ENCODE measurements at regions not wholly inside any gene's neighbourhood (a gene's known extent, or its start where the extent isn't known, plus 50 kb on each side); places are given as distances from the start of the nearest gene placed in this dataset.
A peak's percentile ranks its signal among the peaks of the same experiment; 100 is the strongest.

DNA sequence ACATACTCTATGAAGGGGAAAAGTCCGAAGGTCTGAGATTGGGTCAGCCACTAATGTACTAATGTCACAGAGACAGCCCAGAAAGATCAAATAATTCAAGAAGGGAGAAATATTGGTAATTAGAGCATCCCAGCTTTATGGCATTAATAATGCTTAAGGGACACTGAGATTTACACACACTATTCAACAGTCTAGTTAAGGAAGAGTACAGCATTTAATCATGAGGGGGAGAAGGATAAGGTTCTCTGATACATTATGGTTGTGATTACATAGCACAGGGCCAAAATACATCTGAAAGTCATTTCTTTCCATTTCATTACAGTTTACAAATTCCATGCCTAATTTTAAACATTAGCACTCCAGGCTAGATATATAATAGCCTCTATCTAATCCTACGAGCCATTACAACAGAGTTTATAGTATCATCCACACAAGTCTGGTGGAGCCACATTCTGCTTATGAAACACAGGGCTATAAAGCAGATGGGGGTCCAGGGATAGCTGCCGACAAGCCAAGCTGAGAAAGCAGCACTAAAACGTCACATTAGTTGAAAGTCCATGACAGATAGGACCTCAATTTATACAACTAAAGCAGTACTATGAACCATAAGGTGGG, 108.0 kb upstream of the GRIA3 start:
- H3K4me1 ChIP-seq (ENCODE audit: control insufficient read depth in 3 of 3, insufficient read depth in 2 of 3, low read depth in 1 of 3, low read length in 2 of 3) = no peaks in the 10 kb centered on the region
- H3K4me3 ChIP-seq (ENCODE audit: low read depth in 1 of 3, low read length in 3 of 3) = no peak overlapping the region
- no peaks in the 10 kb centered on the region for H3K9me3 ChIP-seq (ENCODE audit: control insufficient read depth in 2 of 2, insufficient read depth in 1 of 2, low read depth in 1 of 2, low read length in 1 of 2)
- H3K27me3 ChIP-seq (ENCODE audit: control insufficient read depth in 3 of 3, insufficient read depth in 3 of 3, low read length in 3 of 3) = no peaks in the 10 kb centered on the region
- no peaks in the 10 kb centered on the region for H3K36me3 ChIP-seq (ENCODE audit: control insufficient read depth in 3 of 3, insufficient read depth in 2 of 3, low read depth in 1 of 3, low read length in 3 of 3)
- 28 to 38% (median 31%) methylated on average over 4 of the region's 4 CpGs for WGBS, 3 donors
- DNase-seq (peak in 1 of 2 donors; percentile 8), FAIRE-seq (no peak)
- H3K27ac ChIP-seq (ENCODE audit: low read depth in 1 of 3, low read length in 2 of 3) = no peak overlapping the region

DNA sequence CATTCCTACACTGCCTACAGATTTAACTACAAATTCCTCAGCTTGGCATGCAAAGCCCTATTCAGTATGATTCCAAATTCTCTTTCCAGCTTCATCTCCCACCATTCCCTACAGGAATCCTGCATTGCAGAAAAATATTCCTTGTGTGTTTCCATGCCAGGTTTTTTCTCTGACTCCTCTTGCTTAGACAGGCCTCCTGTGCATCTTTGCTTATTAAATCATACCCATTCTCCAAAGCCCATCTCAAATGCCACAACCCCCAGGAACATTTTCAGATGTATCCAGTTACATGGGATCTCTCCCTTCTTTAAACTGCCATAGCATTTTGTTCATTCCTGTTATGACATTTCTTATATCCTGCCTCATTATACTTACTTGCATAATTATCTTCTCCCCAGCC, 106.4 kb upstream of the GRIA3 start:
- Histone ChIP-seq H3K36me3 (ENCODE audit: control insufficient read depth in 3 of 3, insufficient read depth in 2 of 3, low read depth in 1 of 3, low read length in 3 of 3) (no peaks in the 10 kb centered on the region), H3K27me3 (ENCODE audit: control insufficient read depth in 3 of 3, insufficient read depth in 3 of 3, low read length in 3 of 3) (no peaks in the 10 kb centered on the region), H3K4me3 (ENCODE audit: low read depth in 1 of 3, low read length in 3 of 3) (no peak overlapping the region), H3K27ac (ENCODE audit: low read depth in 1 of 3, low read length in 2 of 3) (no peak overlapping the region), H3K4me1 (ENCODE audit: control insufficient read depth in 3 of 3, insufficient read depth in 2 of 3, low read depth in 1 of 3, low read length in 2 of 3) (no peaks in the 10 kb centered on the region), H3K9me3 (ENCODE audit: control insufficient read depth in 2 of 2, insufficient read depth in 1 of 2, low read depth in 1 of 2, low read length in 1 of 2) (no peaks in the 10 kb centered on the region)
- FAIRE-seq (no peak), DNase-seq (no peak)

DNA sequence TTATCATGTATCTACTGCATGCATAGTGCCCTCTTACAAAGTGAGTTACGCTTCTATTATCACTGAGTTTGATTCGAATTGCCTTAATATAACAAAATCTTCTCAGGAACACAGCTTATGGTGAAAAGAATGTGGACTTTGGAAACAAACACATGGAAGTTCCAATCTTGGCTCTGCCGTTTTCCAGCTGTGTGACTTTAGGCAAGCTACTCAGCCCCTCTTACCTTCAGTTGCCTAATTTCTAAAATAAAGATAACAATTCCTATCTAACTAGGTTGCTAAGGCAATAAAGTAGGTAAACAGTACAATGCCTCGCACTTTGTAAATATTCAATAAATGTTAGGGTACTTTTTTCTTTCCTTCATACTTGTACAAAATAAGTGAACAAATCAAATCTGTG, 104.0 kb upstream of the GRIA3 start:
- no peaks in the 10 kb centered on the region for H3K4me1 ChIP-seq (ENCODE audit: control insufficient read depth in 3 of 3, insufficient read depth in 2 of 3, low read depth in 1 of 3, low read length in 2 of 3)
- H3K36me3 ChIP-seq (ENCODE audit: control insufficient read depth in 3 of 3, insufficient read depth in 2 of 3, low read depth in 1 of 3, low read length in 3 of 3) = no peaks in the 10 kb centered on the region
- H3K9me3 ChIP-seq (ENCODE audit: control insufficient read depth in 2 of 2, insufficient read depth in 1 of 2, low read depth in 1 of 2, low read length in 1 of 2) = no peaks in the 10 kb centered on the region
- WGBS, 3 donors = 21 to 67% (median 37%) methylated on average over 4 of the region's 4 CpGs
- FAIRE-seq (no peak), DNase-seq (no peak)
- H3K4me3 ChIP-seq (ENCODE audit: low read depth in 1 of 3, low read length in 3 of 3) = no peak overlapping the region
- H3K27me3 ChIP-seq (ENCODE audit: control insufficient read depth in 3 of 3, insufficient read depth in 3 of 3, low read length in 3 of 3) = no peaks in the 10 kb centered on the region
- H3K27ac ChIP-seq (ENCODE audit: low read depth in 1 of 3, low read length in 2 of 3) = no peak overlapping the region

DNA sequence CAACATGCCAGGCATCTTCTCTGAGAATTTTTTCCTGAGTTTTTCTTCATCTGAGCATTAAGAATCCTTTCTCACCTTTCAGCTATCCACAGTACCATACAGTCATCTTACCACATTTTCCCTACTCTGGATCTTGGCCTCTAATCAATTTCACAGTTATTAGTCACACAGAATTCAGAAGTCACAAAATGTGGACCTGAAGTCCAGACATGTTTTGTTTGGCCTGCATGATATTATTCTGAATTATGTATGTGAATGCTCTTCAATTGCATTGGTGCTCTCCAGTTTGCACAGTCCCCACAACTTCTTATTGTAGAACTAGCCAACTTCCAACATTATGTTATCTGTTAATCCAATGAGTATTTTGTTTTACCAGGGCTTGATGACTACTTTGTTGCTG, 102.3 kb upstream of the GRIA3 start:
- no peak for FAIRE-seq
- Histone ChIP-seq H3K4me3 (ENCODE audit: low read depth in 1 of 3, low read length in 3 of 3) (no peak overlapping the region), H3K27me3 (ENCODE audit: control insufficient read depth in 3 of 3, insufficient read depth in 3 of 3, low read length in 3 of 3) (no peaks in the 10 kb centered on the region), H3K36me3 (ENCODE audit: control insufficient read depth in 3 of 3, insufficient read depth in 2 of 3, low read depth in 1 of 3, low read length in 3 of 3) (no peaks in the 10 kb centered on the region), H3K9me3 (ENCODE audit: control insufficient read depth in 2 of 2, insufficient read depth in 1 of 2, low read depth in 1 of 2, low read length in 1 of 2) (no peaks in the 10 kb centered on the region), H3K4me1 (ENCODE audit: control insufficient read depth in 3 of 3, insufficient read depth in 2 of 3, low read depth in 1 of 3, low read length in 2 of 3) (no peaks in the 10 kb centered on the region), H3K27ac (ENCODE audit: low read depth in 1 of 3, low read length in 2 of 3) (no peak overlapping the region)
- no peak for DNase-seq

DNA sequence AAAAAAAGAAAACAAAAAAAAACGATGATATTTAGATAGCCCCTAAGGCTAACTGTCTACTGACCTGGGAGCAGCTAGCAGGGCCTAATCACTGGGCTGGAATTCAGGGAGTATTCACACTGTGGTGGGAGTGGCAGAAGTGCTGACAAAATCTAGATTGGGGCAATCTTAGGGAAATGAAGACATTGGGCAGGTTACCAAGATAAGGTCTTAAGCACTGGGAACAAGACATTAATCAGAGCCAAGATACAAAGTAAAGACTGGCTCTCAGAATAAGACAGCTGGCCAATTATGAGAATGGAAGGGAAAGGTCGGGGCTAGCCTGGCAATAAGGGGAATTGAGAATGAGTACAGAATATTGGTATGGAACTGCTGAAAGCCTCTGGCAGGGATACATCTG, 100.2 kb upstream of the GRIA3 start:
- no peak for DNase-seq
- Histone ChIP-seq H3K9me3 (ENCODE audit: control insufficient read depth in 2 of 2, insufficient read depth in 1 of 2, low read depth in 1 of 2, low read length in 1 of 2) (no peaks in the 10 kb centered on the region), H3K36me3 (ENCODE audit: control insufficient read depth in 3 of 3, insufficient read depth in 2 of 3, low read depth in 1 of 3, low read length in 3 of 3) (no peaks in the 10 kb centered on the region), H3K27me3 (ENCODE audit: control insufficient read depth in 3 of 3, insufficient read depth in 3 of 3, low read length in 3 of 3) (no peaks in the 10 kb centered on the region), H3K27ac (ENCODE audit: low read depth in 1 of 3, low read length in 2 of 3) (no peak overlapping the region), H3K4me1 (ENCODE audit: control insufficient read depth in 3 of 3, insufficient read depth in 2 of 3, low read depth in 1 of 3, low read length in 2 of 3) (no peaks in the 10 kb centered on the region), H3K4me3 (ENCODE audit: low read depth in 1 of 3, low read length in 3 of 3) (no peak overlapping the region)
- no peak for FAIRE-seq
- WGBS, 3 donors = 26 to 52% (median 48%) methylated on average over 2 of the region's 2 CpGs

DNA sequence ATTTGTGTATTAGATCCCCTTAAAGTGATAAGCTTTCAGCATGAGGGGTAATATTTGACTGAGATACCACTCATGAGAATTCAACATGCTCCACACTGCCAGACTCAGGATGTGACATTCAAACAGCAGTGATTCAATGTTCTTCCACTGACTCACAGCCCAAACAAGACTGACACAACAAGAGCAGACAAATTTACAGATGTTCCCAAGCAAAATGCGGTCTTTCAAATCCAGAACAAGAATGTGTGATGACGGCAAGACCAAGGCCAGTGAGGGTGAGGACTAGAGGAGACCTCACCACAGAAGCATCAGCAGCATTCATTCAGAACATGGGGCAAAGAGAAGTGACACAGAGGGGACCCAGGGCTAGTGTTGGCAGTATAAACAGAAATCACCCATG, 99.3 kb upstream of the GRIA3 start:
- Histone ChIP-seq H3K27me3 (ENCODE audit: control insufficient read depth in 3 of 3, insufficient read depth in 3 of 3, low read length in 3 of 3) (no peaks in the 10 kb centered on the region), H3K4me1 (ENCODE audit: control insufficient read depth in 3 of 3, insufficient read depth in 2 of 3, low read depth in 1 of 3, low read length in 2 of 3) (no peaks in the 10 kb centered on the region), H3K27ac (ENCODE audit: low read depth in 1 of 3, low read length in 2 of 3) (no peak overlapping the region), H3K36me3 (ENCODE audit: control insufficient read depth in 3 of 3, insufficient read depth in 2 of 3, low read depth in 1 of 3, low read length in 3 of 3) (no peaks in the 10 kb centered on the region), H3K4me3 (ENCODE audit: low read depth in 1 of 3, low read length in 3 of 3) (no peak overlapping the region), H3K9me3 (ENCODE audit: control insufficient read depth in 2 of 2, insufficient read depth in 1 of 2, low read depth in 1 of 2, low read length in 1 of 2) (no peaks in the 10 kb centered on the region)
- WGBS, 3 donors = 83 to 89% (median 88%) methylated on average over 2 of the region's 2 CpGs
- DNase-seq (no peak), FAIRE-seq (no peak)

DNA sequence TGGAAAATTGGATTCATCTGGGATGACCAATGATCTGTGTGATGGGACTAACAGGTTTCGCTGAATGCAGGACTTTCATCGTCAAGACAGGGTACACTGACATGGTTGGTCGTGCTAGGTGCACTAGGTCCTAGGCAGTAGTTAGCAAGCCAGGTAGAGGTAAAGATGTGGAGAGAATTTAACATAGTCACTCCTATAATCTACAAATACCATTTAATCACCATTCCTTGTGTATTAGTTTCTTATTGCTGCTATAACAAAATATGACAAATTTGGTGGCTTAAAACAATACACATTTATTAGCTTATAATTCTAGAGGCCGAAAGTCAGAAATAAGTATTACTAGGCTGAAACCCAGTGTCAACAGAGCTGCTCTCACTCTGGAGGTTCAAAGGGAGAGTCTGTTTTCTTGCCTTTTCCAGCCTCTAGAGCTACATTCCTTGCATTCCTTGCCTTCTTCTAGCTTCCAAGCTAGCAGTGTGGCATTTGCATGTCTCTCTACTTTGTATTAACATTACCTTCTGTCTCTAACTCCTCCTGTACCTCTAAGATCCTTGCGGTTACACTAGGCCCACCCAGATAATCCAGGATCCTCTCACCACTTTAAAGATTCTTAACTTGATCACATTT, 98.7 kb upstream of the GRIA3 start:
- DNase-seq (no peak), FAIRE-seq (no peak)
- Histone ChIP-seq H3K27ac (ENCODE audit: low read depth in 1 of 3, low read length in 2 of 3) (no peak overlapping the region), H3K9me3 (ENCODE audit: control insufficient read depth in 2 of 2, insufficient read depth in 1 of 2, low read depth in 1 of 2, low read length in 1 of 2) (no peaks in the 10 kb centered on the region), H3K4me3 (ENCODE audit: low read depth in 1 of 3, low read length in 3 of 3) (no peak overlapping the region), H3K4me1 (ENCODE audit: control insufficient read depth in 3 of 3, insufficient read depth in 2 of 3, low read depth in 1 of 3, low read length in 2 of 3) (no peaks in the 10 kb centered on the region), H3K36me3 (ENCODE audit: control insufficient read depth in 3 of 3, insufficient read depth in 2 of 3, low read depth in 1 of 3, low read length in 3 of 3) (no peaks in the 10 kb centered on the region), H3K27me3 (ENCODE audit: control insufficient read depth in 3 of 3, insufficient read depth in 3 of 3, low read length in 3 of 3) (no peaks in the 10 kb centered on the region)
- WGBS, 3 donors = 78 to 94% (median 86%) methylated on average over 5 of the region's 5 CpGs

DNA sequence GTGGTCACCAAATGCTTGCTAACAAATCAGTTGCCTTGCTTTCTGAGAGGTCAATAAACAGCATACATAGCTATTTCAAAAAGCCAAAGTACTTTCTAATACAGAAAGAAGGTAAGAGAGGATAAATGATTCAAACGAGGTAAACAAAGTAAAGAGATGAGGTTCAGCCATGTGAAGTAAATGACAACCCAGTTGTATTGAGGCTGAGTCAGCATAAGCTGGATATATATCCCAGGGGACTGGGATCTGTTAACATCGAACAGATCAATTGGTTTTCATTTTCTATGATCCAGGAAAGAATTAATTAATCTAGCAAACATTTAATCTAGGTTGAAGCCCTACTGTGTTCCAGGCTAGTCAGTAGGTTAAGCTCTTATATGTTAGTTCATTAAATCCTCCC, 97.3 kb upstream of the GRIA3 start:
- WGBS, 3 donors = 53 to 70% (median 67%) methylated on average over 2 of the region's 2 CpGs
- no peak overlapping the region for H3K27ac ChIP-seq (ENCODE audit: low read depth in 1 of 3, low read length in 2 of 3)
- H3K27me3 ChIP-seq (ENCODE audit: control insufficient read depth in 3 of 3, insufficient read depth in 3 of 3, low read length in 3 of 3) = no peaks in the 10 kb centered on the region
- FAIRE-seq = no peak
- H3K9me3 ChIP-seq (ENCODE audit: control insufficient read depth in 2 of 2, insufficient read depth in 1 of 2, low read depth in 1 of 2, low read length in 1 of 2) = no peaks in the 10 kb centered on the region
- no peak for DNase-seq
- H3K4me3 ChIP-seq (ENCODE audit: low read depth in 1 of 3, low read length in 3 of 3) = no peak overlapping the region
- H3K4me1 ChIP-seq (ENCODE audit: control insufficient read depth in 3 of 3, insufficient read depth in 2 of 3, low read depth in 1 of 3, low read length in 2 of 3) = no peaks in the 10 kb centered on the region
- no peaks in the 10 kb centered on the region for H3K36me3 ChIP-seq (ENCODE audit: control insufficient read depth in 3 of 3, insufficient read depth in 2 of 3, low read depth in 1 of 3, low read length in 3 of 3)

DNA sequence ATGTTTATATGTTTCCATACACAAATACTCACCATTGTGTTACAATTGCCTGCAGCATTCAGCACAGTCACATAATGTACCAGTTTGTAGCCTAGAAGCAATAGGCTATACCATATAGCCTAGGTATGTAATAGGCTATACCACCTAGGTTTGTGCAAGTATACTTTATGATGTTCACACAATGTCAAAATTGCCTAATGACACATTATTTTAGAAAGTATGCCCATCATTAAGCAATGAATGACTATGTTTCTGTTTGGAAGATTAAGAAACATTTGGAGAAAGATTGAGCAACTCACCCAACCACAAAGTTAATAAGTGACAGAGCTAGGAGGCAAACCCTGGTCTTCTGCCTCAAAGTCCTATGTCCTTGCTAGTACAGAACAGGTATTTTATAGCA, 96.8 kb upstream of the GRIA3 start:
- Histone ChIP-seq H3K9me3 (ENCODE audit: control insufficient read depth in 2 of 2, insufficient read depth in 1 of 2, low read depth in 1 of 2, low read length in 1 of 2) (no peaks in the 10 kb centered on the region), H3K36me3 (ENCODE audit: control insufficient read depth in 3 of 3, insufficient read depth in 2 of 3, low read depth in 1 of 3, low read length in 3 of 3) (no peaks in the 10 kb centered on the region), H3K27ac (ENCODE audit: low read depth in 1 of 3, low read length in 2 of 3) (no peak overlapping the region), H3K27me3 (ENCODE audit: control insufficient read depth in 3 of 3, insufficient read depth in 3 of 3, low read length in 3 of 3) (no peaks in the 10 kb centered on the region), H3K4me3 (ENCODE audit: low read depth in 1 of 3, low read length in 3 of 3) (no peak overlapping the region), H3K4me1 (ENCODE audit: control insufficient read depth in 3 of 3, insufficient read depth in 2 of 3, low read depth in 1 of 3, low read length in 2 of 3) (no peaks in the 10 kb centered on the region)
- FAIRE-seq (no peak), DNase-seq (peak; percentile 12 to 29)
